Thyroid gland (tissue), 4 donors: ENCODE measurements at regions not wholly inside any gene's neighbourhood (a gene's known extent, or its start where the extent isn't known, plus 50 kb on each side); places are given as distances from the start of the nearest gene placed in this dataset.

Experiments used
- DNase-seq, 2 donors: peaks; one replicate each; pipeline ENCODE4 v3.0.0-alpha.2; 2019
- H3K27ac ChIP-seq, 3 donors: fragments of 200-600 bp; sonication (generic); 1 replicate in 2 of 3; 2 replicates in 1 of 3; pipeline ENCODE4 v1.5.1; 2016 to 2019; ENCODE audit warnings: mild to moderate bottlenecking in 1 of 3, moderate library complexity in 1 of 3
- H3K27me3 ChIP-seq: fragments of 200-600 bp; sonication (generic); one replicate; pipeline ENCODE4 v1.5.1; 2019
- H3K36me3 ChIP-seq, 2 donors: fragments of 200-600 bp; sonication (generic); one replicate each; pipeline ENCODE4 v1.5.1; 2016 to 2019
- H3K4me1 ChIP-seq, 2 donors: fragments of 200-600 bp; sonication (generic); one replicate each; pipeline ENCODE4 v1.5.1; 2017 to 2019
- H3K4me3 ChIP-seq, 3 donors: fragments of 200-600 bp; sonication (generic); replicated peaks in 1 of 3; 1 replicate in 2 of 3; 2 replicates in 1 of 3; pipeline ENCODE4 v1.5.1; 2016; ENCODE audit warnings: mild to moderate bottlenecking in 1 of 3
- H3K9me3 ChIP-seq: fragments of 200-600 bp; sonication (generic); one replicate; pipeline ENCODE4 v1.5.1; 2017
- POLR2A ChIP-seq, 2 donors: fragments of 450-650 bp; IDR thresholded peaks; one replicate each; pipeline ENCODE4 v1.6.1; 2017; ENCODE audit warnings: antibody characterized with exemption in 2 of 2, mild to moderate bottlenecking in 2 of 2, moderate library complexity in 1 of 2
- WGBS, 2 donors: methylation state at CpG; one replicate each; pipeline ENCODE4 v1.1.5; 2017; 5-methylcytosine and 5-hydroxymethylcytosine counted together
- intact Hi-C: fragments of 100-400 bp; cut with DNase I; formaldehyde crosslinking; loops from one replicate; pipeline ENCODE4 v1.15.1; 2023
- TF ChIP-seq, protein P1 (sequence below), 6 experiments: fragments of 200-600 bp in 3 of 6; fragments of 450-650 bp in 3 of 6; sonication (generic) in 3 of 6; IDR thresholded peaks; one replicate each; pipeline ENCODE4 v1.5.1; 2016 to 2019; ENCODE audit warnings: antibody characterized with exemption in 6 of 6, mild to moderate bottlenecking in 2 of 6, inconsistent platforms in 1 of 6, moderate library complexity in 1 of 6

DNA sequence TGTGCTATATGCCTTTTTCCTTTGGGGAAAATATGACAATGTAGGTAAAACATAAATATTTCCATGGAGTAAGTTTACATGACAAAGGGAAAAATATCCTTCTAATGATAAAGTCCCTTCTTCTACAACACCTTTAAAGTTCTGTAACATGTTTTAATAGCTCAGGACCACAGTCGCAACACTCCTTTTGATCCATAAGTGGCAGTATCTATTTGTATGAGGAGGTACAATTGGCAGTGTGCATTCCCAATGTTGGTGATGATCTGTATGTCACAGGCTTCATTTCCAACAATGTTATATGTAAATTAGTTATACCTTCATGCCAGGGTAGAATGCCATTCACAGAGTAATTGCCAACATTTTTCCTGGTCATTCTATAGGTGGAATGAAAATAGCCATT lies 127.1 kb upstream of the CCNH start:
- Histone ChIP-seq H3K27ac (no peak overlapping the region), H3K36me3 (no peaks in the 10 kb centered on the region), H3K27me3 (no peaks in the 10 kb centered on the region), H3K4me1 (no peaks in the 10 kb centered on the region), H3K4me3 (no peak overlapping the region), H3K9me3 (no peaks in the 10 kb centered on the region)
- DNase-seq = no peak
- 79 to 93% methylated on average over 1 of the region's 1 CpG for WGBS, 2 donors
- TF ChIP-seq, protein P1, sequence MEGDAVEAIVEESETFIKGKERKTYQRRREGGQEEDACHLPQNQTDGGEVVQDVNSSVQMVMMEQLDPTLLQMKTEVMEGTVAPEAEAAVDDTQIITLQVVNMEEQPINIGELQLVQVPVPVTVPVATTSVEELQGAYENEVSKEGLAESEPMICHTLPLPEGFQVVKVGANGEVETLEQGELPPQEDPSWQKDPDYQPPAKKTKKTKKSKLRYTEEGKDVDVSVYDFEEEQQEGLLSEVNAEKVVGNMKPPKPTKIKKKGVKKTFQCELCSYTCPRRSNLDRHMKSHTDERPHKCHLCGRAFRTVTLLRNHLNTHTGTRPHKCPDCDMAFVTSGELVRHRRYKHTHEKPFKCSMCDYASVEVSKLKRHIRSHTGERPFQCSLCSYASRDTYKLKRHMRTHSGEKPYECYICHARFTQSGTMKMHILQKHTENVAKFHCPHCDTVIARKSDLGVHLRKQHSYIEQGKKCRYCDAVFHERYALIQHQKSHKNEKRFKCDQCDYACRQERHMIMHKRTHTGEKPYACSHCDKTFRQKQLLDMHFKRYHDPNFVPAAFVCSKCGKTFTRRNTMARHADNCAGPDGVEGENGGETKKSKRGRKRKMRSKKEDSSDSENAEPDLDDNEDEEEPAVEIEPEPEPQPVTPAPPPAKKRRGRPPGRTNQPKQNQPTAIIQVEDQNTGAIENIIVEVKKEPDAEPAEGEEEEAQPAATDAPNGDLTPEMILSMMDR (IDR thresholded peaks at IDR 0.05) = no peak
- TF ChIP-seq POLR2A (IDR thresholded peaks at IDR 0.05) = no peak
- intact Hi-C loops = no loop called here

DNA sequence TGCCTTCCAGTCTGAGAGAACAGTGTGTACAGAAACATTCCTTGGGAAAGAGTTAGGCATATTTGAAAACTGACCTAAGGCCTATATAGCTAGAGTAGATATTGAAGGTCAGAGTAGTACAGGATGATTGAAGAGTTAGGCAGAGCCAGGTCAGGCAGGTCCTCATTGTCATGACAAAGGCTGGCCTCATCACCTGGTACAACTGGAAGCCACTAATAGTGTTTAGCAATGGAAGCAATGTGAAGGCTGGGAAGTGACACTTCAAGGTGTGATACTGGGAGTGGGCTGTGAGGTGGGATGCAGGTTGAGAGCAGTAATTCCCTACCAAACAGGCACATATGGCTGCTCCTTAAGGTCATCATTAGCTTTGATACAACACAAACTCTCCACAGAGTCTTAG lies 123.6 kb upstream of the CCNH start:
- intact Hi-C loops = no loop called here
- Histone ChIP-seq H3K36me3 (no peaks in the 10 kb centered on the region), H3K4me3 (no peak overlapping the region), H3K27ac (no peak overlapping the region), H3K27me3 (no peaks in the 10 kb centered on the region), H3K9me3 (no peaks in the 10 kb centered on the region), H3K4me1 (no peaks in the 10 kb centered on the region)
- TF ChIP-seq POLR2A (IDR thresholded peaks at IDR 0.05) = no peak
- TF ChIP-seq, protein P1 (IDR thresholded peaks at IDR 0.05) = no peak
- no peak for DNase-seq

DNA sequence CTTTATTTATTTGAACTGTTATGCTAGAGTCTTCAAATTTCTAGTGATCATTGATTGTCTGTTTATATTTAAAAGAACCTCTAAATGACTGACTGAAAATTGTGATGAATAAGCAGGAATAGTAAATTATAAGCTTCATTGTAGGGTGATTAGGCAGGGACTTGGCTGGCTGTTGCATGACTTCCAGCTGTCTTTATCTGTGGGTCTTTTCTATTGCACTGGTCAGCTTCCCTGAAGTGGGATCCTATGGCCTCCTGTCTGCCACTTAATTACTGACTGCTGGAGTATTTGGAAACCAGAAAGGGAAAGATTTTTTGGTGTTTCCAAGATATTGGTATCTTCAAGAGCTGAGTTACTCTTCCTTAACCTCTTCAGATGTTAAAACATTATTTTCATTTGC lies 123.0 kb upstream of the CCNH start:
- intact Hi-C loops = no loop called here
- TF ChIP-seq POLR2A (IDR thresholded peaks at IDR 0.05) = no peak
- TF ChIP-seq, protein P1 (IDR thresholded peaks at IDR 0.05) = no peak
- Histone ChIP-seq H3K4me1 (no peaks in the 10 kb centered on the region), H3K27ac (no peak overlapping the region), H3K9me3 (no peaks in the 10 kb centered on the region), H3K4me3 (no peak overlapping the region), H3K36me3 (no peaks in the 10 kb centered on the region), H3K27me3 (no peaks in the 10 kb centered on the region)
- no peak for DNase-seq

DNA sequence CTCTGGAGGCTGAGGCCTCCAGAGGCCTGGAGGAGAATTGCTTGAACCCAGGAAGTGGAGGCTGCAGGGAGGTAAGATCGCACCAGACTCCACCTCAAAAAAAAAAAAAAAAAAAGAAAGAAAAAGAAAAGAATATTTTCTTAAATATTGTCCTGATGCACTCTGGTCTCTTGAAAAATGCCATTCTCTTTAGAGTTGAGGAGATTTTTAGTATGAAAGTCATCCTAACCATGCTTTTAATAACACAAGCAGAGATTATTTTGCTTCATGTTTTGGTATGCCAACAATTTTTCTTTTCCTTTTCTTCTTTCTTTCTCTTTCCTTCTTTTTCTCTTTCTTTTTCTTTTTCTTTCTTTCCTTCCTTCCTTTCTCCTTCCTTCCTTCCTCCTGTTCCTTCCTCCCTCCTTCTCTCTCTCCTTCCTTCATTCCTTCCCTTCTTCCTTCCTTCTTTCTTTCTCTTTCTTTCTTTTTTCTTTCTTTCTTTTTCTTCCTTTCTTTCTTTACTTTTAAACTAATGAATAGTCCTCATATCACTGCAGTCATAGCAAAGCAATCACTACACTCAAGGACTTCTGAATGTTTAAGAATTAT lies 116.9 kb upstream of the CCNH start:
- H3K4me1 ChIP-seq = no peaks in the 10 kb centered on the region
- intact Hi-C loops = no loop called here
- WGBS, 2 donors = 94 to 95% methylated on average over 1 of the region's 1 CpG
- H3K27ac ChIP-seq = no peak overlapping the region
- H3K36me3 ChIP-seq = no peaks in the 10 kb centered on the region
- TF ChIP-seq POLR2A (IDR thresholded peaks at IDR 0.05) = no peak
- TF ChIP-seq, protein P1 (IDR thresholded peaks at IDR 0.05) = no peak
- DNase-seq = no peak
- no peak overlapping the region for H3K4me3 ChIP-seq
- H3K27me3 ChIP-seq = no peaks in the 10 kb centered on the region
- H3K9me3 ChIP-seq = no peaks in the 10 kb centered on the region

DNA sequence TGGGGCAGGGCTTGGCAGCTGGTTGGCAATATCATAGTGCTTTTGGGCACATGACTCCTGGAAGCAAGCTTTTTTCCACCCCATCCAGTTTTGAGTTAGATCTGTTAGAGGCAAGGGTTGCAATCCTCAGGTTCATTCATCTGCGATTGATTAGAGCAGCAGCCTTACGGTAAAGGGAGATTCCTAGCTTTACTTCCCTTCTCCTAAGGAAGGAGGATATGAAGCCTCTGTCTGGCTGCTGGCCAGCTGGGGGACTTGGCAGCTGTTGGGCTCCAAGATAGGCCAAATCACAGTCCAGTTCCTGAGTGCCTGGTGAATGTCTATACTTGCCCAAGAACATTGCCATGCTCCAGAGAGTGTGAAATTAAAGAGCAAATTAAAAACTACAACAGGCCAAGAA lies 113.4 kb upstream of the CCNH start:
- no peaks in the 10 kb centered on the region for H3K4me1 ChIP-seq
- DNase-seq = peak in 1 of 2 donors; percentile 5
- H3K36me3 ChIP-seq = no peaks in the 10 kb centered on the region
- no peak overlapping the region for H3K4me3 ChIP-seq
- H3K9me3 ChIP-seq = no peaks in the 10 kb centered on the region
- H3K27ac ChIP-seq = no peak overlapping the region
- TF ChIP-seq, protein P1 (IDR thresholded peaks at IDR 0.05) = no peak
- no peak for TF ChIP-seq POLR2A (IDR thresholded peaks at IDR 0.05)
- intact Hi-C loops = no loop called here
- 0 to 25% methylated on average over 1 to 2 of the region's 2 CpGs for WGBS, 2 donors
- H3K27me3 ChIP-seq = no peaks in the 10 kb centered on the region
